HCT116 (cell line): ENCODE measurements at regions not wholly inside any gene's neighbourhood (a gene's known extent, or its start where the extent isn't known, plus 50 kb on each side); places are given as distances from the start of the nearest gene placed in this dataset.

Source experiments
- ATAC-seq: fragments of 200-7000 bp; cut with Tn5 transposase; 2 replicates; pipeline ENCODE4 v1.9.1; 2020; ENCODE audit warnings: mild to moderate bottlenecking, moderate library complexity
- BruUV-seq: library from RNA; stranded (reverse); fragments of 400-500 nt; replicated peaks from 2 replicates; lab custom pipeline; 2021; lab: Mats Ljungman, UMichigan
- CTCF ChIA-PET: fragments of 300-600 bp; sonication (Branson Sonifier 250); formaldehyde crosslinking; loops from one replicate; lab custom pipeline; 2021; ENCODE audit warnings: antibody characterized with exemption; lab: Charles Lee
- POLR2A ChIA-PET: fragments of 300-600, 350-600 bp; sonication (Branson Sonifier 250); formaldehyde crosslinking; loops from one replicate; lab custom pipeline; 2021; ENCODE audit warnings: antibody characterized with exemption; lab: Charles Lee
- RAD21 ChIA-PET, 2 experiments: fragments of 300-600 bp; sonication (Branson Sonifier 250); formaldehyde crosslinking; loops; one replicate each; lab custom pipeline; 2023; ENCODE audit warnings: low total read pairs in 2 of 2; ENCODE audit not compliant: uncharacterized antibody in 2 of 2, unreplicated experiment in 2 of 2, low non-redundant PET in 1 of 2; lab: Charles Lee
- DNase-seq: peaks from one replicate; pipeline ENCODE4 v3.0.0-alpha.2; 2010; ENCODE audit warnings: low read depth, low spot score
- H2AFZ ChIP-seq: fragments of 200-600 bp; shearing (Covaris generic), sonication (generic); 2 replicates; pipeline ENCODE4 v1.6.1; 2017; ENCODE audit warnings: low read depth, mixed run types, mixed read lengths, antibody characterized with exemption, low read length; ENCODE audit not compliant: poor library complexity, severe bottlenecking
- H3K27ac ChIP-seq: 2 replicates; pipeline ENCODE4 v1.5.1; 2012; ENCODE audit warnings: low read depth, low read length
- H3K27me3 ChIP-seq: fragments of 200-600 bp; sonication (generic); 2 replicates; pipeline ENCODE4 v1.6.1; 2016; ENCODE audit warnings: mixed run types, low read length, mixed read lengths; ENCODE audit not compliant: insufficient read depth
- H3K36me3 ChIP-seq, 2 experiments: fragments of 200-500 bp in 1 of 2; fragments of 200-600 bp in 1 of 2; sonication (Bioruptor generic) in 1 of 2; sonication (generic) in 1 of 2; 2 replicates each; pipeline versions ENCODE4 v1.5.1 to v1.6.1; 2014 to 2016; ENCODE audit warnings: low read length in 2 of 2, inconsistent platforms in 1 of 2, mixed read lengths in 1 of 2, mixed run types in 1 of 2; ENCODE audit not compliant: insufficient read depth in 2 of 2, control insufficient read depth in 1 of 2
- H3K4me1 ChIP-seq, 2 experiments: fragments of 200-600 bp in 1 of 2; sonication (generic) in 1 of 2; 2 replicates each; pipeline versions ENCODE4 v1.5.1 to v1.6.1; 2012 to 2017; ENCODE audit warnings: low read length in 2 of 2, inconsistent platforms in 1 of 2, mild to moderate bottlenecking in 1 of 2, mixed read lengths in 1 of 2, mixed run types in 1 of 2, moderate library complexity in 1 of 2; ENCODE audit not compliant: insufficient read depth in 2 of 2, control insufficient read depth in 1 of 2
- H3K4me2 ChIP-seq: fragments of 200-600 bp; sonication (generic); 2 replicates; pipeline ENCODE4 v1.6.1; 2017; ENCODE audit warnings: mixed run types, low read length, mixed read lengths
- H3K4me3 ChIP-seq, 2 experiments: fragments of 200-600 bp in 1 of 2; sonication (generic) in 1 of 2; replicated peaks in 1 of 2; 2 replicates each; pipeline ENCODE4 v1.5.1; 2011 to 2016; ENCODE audit warnings: low read length in 2 of 2, control low read depth in 1 of 2, low read depth in 1 of 2, mild to moderate bottlenecking in 1 of 2, mixed read lengths in 1 of 2, mixed run types in 1 of 2
- H3K79me2 ChIP-seq: fragments of 200-600 bp; sonication (generic); 2 replicates; pipeline ENCODE4 v1.6.1; 2017; ENCODE audit warnings: mild to moderate bottlenecking, mixed run types, low read length, moderate library complexity, mixed read lengths; ENCODE audit not compliant: insufficient read depth
- H3K9ac ChIP-seq: fragments of 200-600 bp; sonication (generic); 2 replicates; pipeline ENCODE4 v1.6.1; 2016; ENCODE audit warnings: low read length, mixed read lengths
- H3K9me2 ChIP-seq: fragments of 200-600 bp; sonication (generic), shearing (Covaris generic); 2 replicates; pipeline ENCODE4 v1.6.1; 2017; ENCODE audit warnings: mixed run types, mild to moderate bottlenecking, moderate library complexity; ENCODE audit not compliant: insufficient read depth
- H3K9me3 ChIP-seq, 2 experiments: fragments of 200-500 bp in 1 of 2; fragments of 200-600 bp in 1 of 2; sonication (Bioruptor generic) in 1 of 2; sonication (generic) in 1 of 2; 2 replicates each; pipeline ENCODE4 v1.6.1; 2014 to 2017; ENCODE audit warnings: low read length in 2 of 2, mixed read lengths in 2 of 2, inconsistent platforms in 1 of 2, low read depth in 1 of 2, mild to moderate bottlenecking in 1 of 2, mixed run types in 1 of 2, moderate library complexity in 1 of 2; ENCODE audit not compliant: control insufficient read depth in 1 of 2, insufficient read depth in 1 of 2
- H4K20me1 ChIP-seq: fragments of 200-600 bp; sonication (generic), shearing (Covaris generic); 2 replicates; pipeline ENCODE4 v1.6.1; 2017; ENCODE audit warnings: mixed run types, mild to moderate bottlenecking, moderate library complexity; ENCODE audit not compliant: insufficient read depth
- CEBPB ChIP-seq: IDR thresholded peaks from 2 replicates; pipeline ENCODE4 v1.6.1; 2012; ENCODE audit warnings: low read depth
- CTCF ChIP-seq, 3 experiments: fragments of 200-600 bp in 1 of 3; sonication (generic) in 1 of 3; IDR thresholded peaks in 2 of 3; conservative IDR thresholded peaks in 1 of 3; 2 replicates each; pipeline ENCODE4 v1.5.1; 2012 to 2017; ENCODE audit warnings: low read depth in 2 of 3, low read length in 2 of 3, antibody characterized with exemption in 1 of 3, borderline replicate concordance in 1 of 3, control low read depth in 1 of 3, mild to moderate bottlenecking in 1 of 3, mixed read lengths in 1 of 3, mixed run types in 1 of 3, moderate library complexity in 1 of 3; ENCODE audit not compliant: insufficient read depth in 1 of 3
- EGR1 ChIP-seq: IDR thresholded peaks from 2 replicates; pipeline ENCODE4 v1.6.1; 2012; ENCODE audit warnings: low read depth
- EZH2 ChIP-seq: fragments of 200-600 bp; sonication (generic); IDR thresholded peaks from 2 replicates; pipeline ENCODE4 v1.6.1; 2017; ENCODE audit warnings: antibody characterized with exemption, mixed run types
- EZH2phosphoT487 ChIP-seq: fragments of 200-600 bp; IDR thresholded peaks from 2 replicates; pipeline ENCODE4 v1.6.1; 2018; ENCODE audit warnings: antibody characterized with exemption, borderline replicate concordance
- JUND ChIP-seq: IDR thresholded peaks from 2 replicates; pipeline ENCODE4 v1.6.1; 2012
- MAX ChIP-seq: IDR thresholded peaks from 2 replicates; pipeline ENCODE4 v1.6.1; 2012
- POLR2A ChIP-seq: IDR thresholded peaks from 2 replicates; pipeline ENCODE4 v1.7.0; 2011; ENCODE audit warnings: borderline replicate concordance; ENCODE audit not compliant: insufficient read depth, insufficient read length; ENCODE audit errors: extremely low read depth
- POLR2AphosphoS5 ChIP-seq: IDR thresholded peaks from 2 replicates; pipeline ENCODE4 v1.6.1; 2011; ENCODE audit warnings: mild to moderate bottlenecking, low read depth, low read length, moderate library complexity
- RAD21 ChIP-seq: IDR thresholded peaks from 2 replicates; pipeline ENCODE4 v1.6.1; 2012; ENCODE audit warnings: low read depth, mild to moderate bottlenecking
- SIN3A ChIP-seq: IDR thresholded peaks from 2 replicates; pipeline ENCODE4 v1.6.1; 2012; ENCODE audit warnings: low read depth
- SRF ChIP-seq: IDR thresholded peaks from 2 replicates; pipeline ENCODE4 v1.6.1; 2012; ENCODE audit warnings: low read depth
- YY1 ChIP-seq: IDR thresholded peaks from 2 replicates; pipeline ENCODE4 v1.6.1; 2011; ENCODE audit warnings: low read length, low read depth, moderate library complexity, mild to moderate bottlenecking; ENCODE audit not compliant: insufficient replicate concordance; ENCODE audit errors: extremely low read depth
- ZBTB33 ChIP-seq: IDR thresholded peaks from 2 replicates; pipeline ENCODE4 v1.6.1; 2011; ENCODE audit warnings: mild to moderate bottlenecking, low read length, moderate library complexity; ENCODE audit not compliant: insufficient replicate concordance; ENCODE audit errors: extremely low read depth
- ZFX ChIP-seq: fragments of 450-650 bp; IDR thresholded peaks from 2 replicates; pipeline ENCODE4 v1.6.1; 2017
- ZNF274 ChIP-seq: fragments of 200-500 bp; sonication (Bioruptor generic); IDR thresholded peaks from 2 replicates; pipeline ENCODE4 v1.6.1; 2014; ENCODE audit warnings: mild to moderate bottlenecking, low read depth, low read length, inconsistent platforms
- intact Hi-C: fragments of 100-400 bp; cut with micrococcal nuclease; formaldehyde crosslinking; loops from 2 replicates; pipeline ENCODE4 v1.10.0; 2022

- TF ChIP-seq ZFX (no peak), EZH2 (no peak), SIN3A (no peak)
- TF ChIP-seq, all 23 proteins: peak for 0
Measured at GRCh38 chr3:177525987-177526712, 328.9 kb upstream of the TBL1XR1 start (continued).

- TF ChIP-seq POLR2A (no peak), SRF (no peak), MAX (no peak), YY1 (no peak), JUND (no peak), EGR1 (no peak), EZH2phosphoT487 (no peak), ZNF274 (no peak), CEBPB (no peak), ZBTB33 (no peak), POLR2AphosphoS5 (no peak), CTCF (IDR thresholded peaks at IDR 0.05 in 2 of 3, conservative IDR thresholded peaks at IDR 0.05 in 1 of 3; ENCODE audit: borderline replicate concordance in 1 of 3, insufficient read depth in 1 of 3, low read depth in 2 of 3, low read length in 2 of 3) (no peak), ZFX (no peak), RAD21 (no peak), SIN3A (no peak)
- Histone ChIP-seq H3K4me3 (no peak overlapping the region), H3K4me2 (no peak overlapping the region), H3K4me1 (peaks cover 4 to 6% of the 10 kb centered on the region in 2 experiments; a peak in 2 of 4 replicates), H3K27me3 (no peaks in the 10 kb centered on the region), H3K9me2 (no peaks in the 10 kb centered on the region), H3K36me3 (no peaks in the 10 kb centered on the region), H3K9me3 (no peaks in the 10 kb centered on the region), H3K9ac (no peak overlapping the region), H3K79me2 (no peaks in the 10 kb centered on the region), H4K20me1 (no peaks in the 10 kb centered on the region), H3K27ac (no peak overlapping the region), H2AFZ (no peak overlapping the region)
- POLR2A ChIA-PET, result no interaction called here
- ATAC-seq (no peak), DNase-seq (no peak)
- CTCF ChIA-PET, result no interaction called here
- RAD21 ChIA-PET, result no interaction called here
- no TSS peak for BruUV-seq
- intact Hi-C loops, result no loop called here
Measured at GRCh38 chr3:177527182-177527581, 329.9 kb upstream of the TBL1XR1 start.
